ENCODE measurements at regions not wholly inside any gene's neighbourhood (a gene's known extent, or its start where the extent isn't known, plus 50 kb on each side); places are given as distances from the start of the nearest gene placed in this dataset.

GRCh38 chr16:82260212-82260795, 90.3 kb upstream of the MPHOSPH6 start:
- Histone ChIP-seq H3K4me3 (ENCODE audit: low read depth, low read length) (no peak overlapping the region), H3K27ac (no peak overlapping the region), H3K9me3 (ENCODE audit: severe bottlenecking) (no peaks in the 10 kb centered on the region), H3K27me3 (ENCODE audit: insufficient read depth, low read depth, severe bottlenecking) (no peaks in the 10 kb centered on the region), H3K36me3 (no peaks in the 10 kb centered on the region)
- no peak for TF ChIP-seq CTCF (IDR thresholded peaks at IDR 0.05; ENCODE audit: low read depth, low read length)
- DNase-seq: peak; percentile 6

- no peaks in the 10 kb centered on the region for H3K36me3 ChIP-seq
- no peaks in the 10 kb centered on the region for H3K27me3 ChIP-seq (ENCODE audit: insufficient read depth, low read depth, severe bottlenecking)
- H3K4me3 ChIP-seq (ENCODE audit: low read depth, low read length): no peak overlapping the region
- H3K27ac ChIP-seq: no peak overlapping the region
- no peak for DNase-seq
- H3K9me3 ChIP-seq (ENCODE audit: severe bottlenecking): no peaks in the 10 kb centered on the region
- no peak for TF ChIP-seq CTCF (IDR thresholded peaks at IDR 0.05; ENCODE audit: low read depth, low read length)
Observed at GRCh38 chr16:82259731-82260130, 89.7 kb upstream of the MPHOSPH6 start.

- no peak for DNase-seq
- Histone ChIP-seq H3K4me3 (ENCODE audit: low read depth, low read length) (no peak overlapping the region), H3K27ac (no peak overlapping the region), H3K36me3 (no peaks in the 10 kb centered on the region), H3K9me3 (ENCODE audit: severe bottlenecking) (no peaks in the 10 kb centered on the region), H3K27me3 (ENCODE audit: insufficient read depth, low read depth, severe bottlenecking) (no peaks in the 10 kb centered on the region)
- TF ChIP-seq CTCF (IDR thresholded peaks at IDR 0.05; ENCODE audit: low read depth, low read length): no peak
Observed at GRCh38 chr16:82257990-82258389, 88.0 kb upstream of the MPHOSPH6 start.

- no peak for DNase-seq
- Histone ChIP-seq H3K4me3 (ENCODE audit: low read depth, low read length) (no peak overlapping the region), H3K27ac (no peak overlapping the region), H3K27me3 (ENCODE audit: insufficient read depth, low read depth, severe bottlenecking) (no peaks in the 10 kb centered on the region), H3K36me3 (no peaks in the 10 kb centered on the region), H3K9me3 (ENCODE audit: severe bottlenecking) (no peaks in the 10 kb centered on the region)
- TF ChIP-seq CTCF (IDR thresholded peaks at IDR 0.05; ENCODE audit: low read depth, low read length): no peak
Observed at GRCh38 chr16:82252582-82252981, 82.6 kb upstream of the MPHOSPH6 start.

GRCh38 chr16:82248677-82249076, 78.7 kb upstream of the MPHOSPH6 start:
- H3K36me3 ChIP-seq: no peaks in the 10 kb centered on the region
- no peaks in the 10 kb centered on the region for H3K27me3 ChIP-seq (ENCODE audit: insufficient read depth, low read depth, severe bottlenecking)
- H3K27ac ChIP-seq: no peak overlapping the region
- no peak for TF ChIP-seq CTCF (IDR thresholded peaks at IDR 0.05; ENCODE audit: low read depth, low read length)
- no peak overlapping the region for H3K4me3 ChIP-seq (ENCODE audit: low read depth, low read length)
- no peaks in the 10 kb centered on the region for H3K9me3 ChIP-seq (ENCODE audit: severe bottlenecking)
- DNase-seq: no peak

- H3K4me3 ChIP-seq (ENCODE audit: low read depth, low read length): no peak overlapping the region
- no peaks in the 10 kb centered on the region for H3K36me3 ChIP-seq
- no peaks in the 10 kb centered on the region for H3K9me3 ChIP-seq (ENCODE audit: severe bottlenecking)
- no peak overlapping the region for H3K27ac ChIP-seq
- TF ChIP-seq CTCF (IDR thresholded peaks at IDR 0.05; ENCODE audit: low read depth, low read length): no peak
- DNase-seq: no peak
- H3K27me3 ChIP-seq (ENCODE audit: insufficient read depth, low read depth, severe bottlenecking): no peaks in the 10 kb centered on the region
Observed at GRCh38 chr16:82248012-82248656, 78.1 kb upstream of the MPHOSPH6 start.
